Stimulated activated naive CD8-positive, alpha-beta T cell treated with anti-CD3 and anti-CD28 coated beads, Interleukin-15, Interleukin-2, amounts not matched to agents 100 U/mL and 50 U/mL, for 24 hours (primary cell): ENCODE measurements at regions not wholly inside any gene's neighbourhood (a gene's known extent, or its start where the extent isn't known, plus 50 kb on each side); places are given as distances from the start of the nearest gene placed in this dataset.
A peak's percentile ranks its signal among the peaks of the same experiment; 100 is the strongest.
"Not testable (repeated sequence)": the region's sequence is repeated elsewhere in the genome, so short reads cannot be mapped to it uniquely, and the experiment has no call there.

ENCODE experiments used
- ATAC-seq: fragments of 150-1000 bp; cut with Tn5 transposase; one replicate; pipeline ENCODE4 v1.10.0; 2021
- DNase-seq: peaks from one replicate; pipeline ENCODE4 v3.0.0; 2021

DNA sequence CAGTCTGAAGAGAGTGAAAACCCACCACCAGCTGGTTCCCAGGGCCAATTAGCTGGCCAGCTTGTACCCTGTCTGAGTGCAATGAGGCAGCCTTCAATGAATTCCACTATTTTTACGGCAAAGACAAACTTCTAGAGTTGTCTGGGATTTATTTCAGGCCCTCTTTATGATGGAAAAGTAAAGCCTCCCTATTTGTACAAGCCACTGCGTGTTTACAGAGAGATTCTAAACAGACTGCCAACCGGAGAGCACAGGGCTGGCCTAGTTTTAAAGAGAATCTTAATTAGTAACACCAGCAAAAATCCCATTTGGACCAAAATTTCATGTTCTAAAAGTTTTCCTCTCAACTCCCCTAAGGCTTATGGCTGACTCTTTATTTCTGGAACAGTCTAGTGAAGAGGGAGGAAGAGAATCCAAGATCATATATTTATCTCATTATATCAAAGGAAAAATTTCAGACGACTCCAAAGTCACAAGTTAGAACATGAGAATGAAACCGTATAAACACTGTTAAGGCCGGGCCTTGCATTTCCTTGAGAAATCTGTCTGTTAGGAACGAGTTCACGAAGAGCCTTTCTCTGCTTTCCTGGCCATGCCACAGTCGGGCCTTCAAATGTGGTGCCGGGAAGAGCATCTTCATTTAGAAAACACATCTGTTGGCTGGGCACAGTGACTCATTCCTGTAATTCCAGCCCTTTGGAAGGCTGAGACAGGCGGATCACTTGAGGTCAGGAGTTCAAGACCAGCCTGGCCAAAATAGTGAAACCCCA lies 724.6 kb upstream of the NRP1 start:
- no peak for ATAC-seq
- DNase-seq: no peak

DNA sequence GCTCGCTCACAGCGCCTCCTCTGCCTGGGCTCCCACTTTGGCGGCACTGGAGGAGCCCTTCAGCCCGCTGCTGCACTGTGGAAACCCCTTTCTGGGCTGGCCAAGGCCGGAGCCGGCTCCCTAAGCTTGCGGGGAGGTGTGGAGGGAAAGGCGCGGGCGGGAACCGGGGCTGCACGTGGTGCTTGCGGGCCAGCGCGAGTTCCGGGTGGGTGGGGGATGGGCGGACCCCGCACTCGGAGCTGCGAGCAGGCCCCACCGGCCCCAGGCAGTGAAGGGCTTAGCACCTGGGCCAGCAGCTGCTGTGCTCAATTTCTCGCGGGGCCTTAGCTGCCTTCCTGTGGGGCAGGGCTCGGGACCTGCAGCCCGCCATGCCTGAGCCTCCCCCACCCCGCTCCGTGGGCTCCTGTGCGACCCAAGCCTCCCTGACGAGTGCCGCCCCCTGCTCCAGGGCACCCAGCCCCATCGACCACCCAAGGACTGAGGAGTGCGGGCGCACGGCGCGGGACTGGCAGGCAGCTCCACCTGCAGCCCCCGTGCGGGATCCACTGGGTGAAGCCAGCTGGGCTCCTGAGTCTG lies 721.0 kb upstream of the NRP1 start:
- DNase-seq, ATAC-seq: not testable (repeated sequence)

DNA sequence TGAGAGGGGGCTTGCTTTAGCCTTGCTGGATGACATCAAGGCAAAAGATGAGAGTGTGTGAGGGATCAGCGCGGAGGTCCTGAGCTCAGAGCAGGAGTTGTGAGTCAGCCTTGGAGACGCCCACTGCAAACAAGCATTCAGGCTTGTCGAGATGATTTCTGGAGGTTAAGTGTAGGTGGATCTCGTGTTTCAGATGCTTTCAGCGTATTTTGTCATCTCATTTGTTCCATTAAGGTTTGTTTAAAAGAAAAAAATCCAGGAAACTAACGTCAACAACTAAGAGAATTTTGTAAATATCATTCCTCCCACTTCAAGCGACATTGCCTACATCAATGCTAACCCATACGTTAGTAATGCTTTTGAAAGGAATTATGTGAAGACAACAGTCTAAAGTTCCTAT lies 715.4 kb upstream of the NRP1 start:
- ATAC-seq: peak; percentile 69
- no peak for DNase-seq

DNA sequence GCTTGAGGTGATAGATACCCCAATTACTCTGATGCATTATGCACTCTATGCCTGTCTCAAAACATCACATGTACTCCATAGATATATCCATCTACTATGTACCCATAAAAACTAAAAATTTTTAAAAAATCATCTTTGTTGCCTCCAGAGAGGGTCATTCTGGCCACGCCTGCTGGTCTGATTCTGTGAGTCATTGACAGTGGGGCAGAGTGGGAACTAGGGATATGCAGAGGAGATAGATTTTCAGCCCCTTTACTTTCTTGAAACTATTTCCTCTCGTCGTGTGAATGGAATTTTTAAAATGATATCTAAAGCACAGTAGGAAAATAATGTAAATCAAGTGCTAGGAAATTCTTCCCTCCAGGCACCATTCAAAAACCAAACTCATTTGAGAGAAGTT lies 715.0 kb upstream of the NRP1 start:
- ATAC-seq: no peak
- DNase-seq: no peak

DNA sequence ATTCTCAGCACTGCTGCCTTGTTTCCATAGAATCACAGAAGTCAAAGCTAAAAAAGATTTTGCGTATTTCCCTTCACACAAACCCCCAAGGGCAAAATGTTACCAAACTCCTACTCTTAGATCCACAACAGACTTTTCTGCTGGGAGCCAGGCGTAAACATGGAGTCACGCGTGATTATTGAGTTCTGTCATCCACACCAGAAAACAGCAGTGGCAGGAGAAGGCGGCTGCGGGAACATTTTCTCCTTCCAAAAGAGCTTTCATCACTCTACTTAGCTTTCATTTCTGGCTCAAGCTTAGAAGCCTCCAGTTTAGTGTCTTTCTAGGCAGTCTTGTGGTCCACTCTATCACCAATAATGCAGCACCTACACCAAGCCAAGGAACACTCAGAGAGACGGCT lies 712.9 kb upstream of the NRP1 start:
- no peak for DNase-seq
- no peak for ATAC-seq

DNA sequence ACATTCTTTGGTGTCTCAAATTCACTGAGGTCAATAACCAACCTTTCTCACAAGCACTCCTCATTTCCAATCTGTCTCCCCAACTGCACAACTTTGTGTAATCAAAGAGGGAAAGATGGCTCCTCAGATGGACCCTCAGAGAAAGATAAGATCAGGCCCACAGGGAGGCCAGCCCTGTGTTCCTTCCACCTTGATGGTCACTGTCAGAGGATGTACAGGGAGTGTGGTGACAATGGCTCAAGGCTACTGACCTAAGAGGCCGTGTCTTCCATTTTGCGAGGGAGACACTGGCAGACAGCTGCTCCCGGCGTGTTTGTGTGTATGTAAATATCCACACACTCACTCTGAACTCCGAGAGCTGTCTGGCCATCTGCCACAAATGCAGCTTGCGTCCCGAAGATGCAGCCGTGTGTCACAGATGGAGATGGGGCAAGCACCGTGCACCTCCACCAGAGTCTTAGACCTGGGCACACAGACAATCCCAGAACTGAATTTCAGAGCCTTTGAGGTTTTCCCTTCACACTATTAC lies 712.1 kb upstream of the NRP1 start:
- DNase-seq: no peak
- no peak for ATAC-seq

DNA sequence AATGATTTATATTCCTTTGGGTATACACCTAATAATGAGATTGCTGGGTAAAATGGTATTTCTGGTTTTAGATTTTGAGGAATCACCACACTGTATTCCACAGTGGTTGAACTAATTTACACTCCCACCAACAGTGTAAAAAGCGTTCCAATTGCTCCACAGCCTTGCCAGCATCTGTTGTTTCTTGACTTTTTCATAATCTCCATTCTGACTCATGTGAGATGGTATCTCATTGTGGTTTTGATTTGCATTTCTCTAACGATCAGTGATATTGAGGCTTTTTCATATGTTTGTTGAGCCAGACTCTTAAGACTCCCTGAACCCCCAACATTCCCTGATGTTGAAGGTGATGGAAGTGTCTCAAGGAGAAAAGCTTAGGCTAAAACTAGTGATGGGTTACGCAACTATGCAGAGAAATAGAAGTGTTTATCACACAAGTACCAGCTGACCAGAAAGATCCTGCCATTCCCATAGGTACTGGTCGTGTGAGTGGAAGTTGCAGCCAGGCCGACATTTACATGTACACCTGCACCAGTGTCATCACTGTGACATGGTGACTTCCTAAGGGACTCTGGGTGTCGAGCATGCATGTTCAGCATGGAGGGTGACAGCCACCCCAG lies 711.2 kb upstream of the NRP1 start:
- ATAC-seq: no peak
- no peak for DNase-seq

DNA sequence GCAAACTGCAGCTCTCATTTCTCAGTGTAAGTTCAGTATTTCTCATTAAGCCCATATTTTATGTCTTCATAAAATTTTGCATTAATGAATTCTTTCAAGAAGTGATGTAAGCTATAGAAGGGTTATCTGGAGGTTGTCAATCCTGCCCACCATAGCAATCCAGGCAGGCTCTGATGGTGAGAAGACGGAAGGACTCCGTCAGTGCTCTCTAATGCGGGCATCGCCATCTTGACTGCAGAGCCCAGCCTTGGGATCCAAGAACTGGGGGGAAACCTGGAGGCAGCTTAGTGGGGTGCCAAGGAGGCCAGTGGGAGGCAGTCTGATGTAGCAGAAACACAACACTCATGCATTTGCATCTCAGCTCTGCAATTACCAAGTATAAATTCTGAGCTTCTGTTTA lies 707.4 kb upstream of the NRP1 start:
- no peak for DNase-seq
- ATAC-seq: no peak

DNA sequence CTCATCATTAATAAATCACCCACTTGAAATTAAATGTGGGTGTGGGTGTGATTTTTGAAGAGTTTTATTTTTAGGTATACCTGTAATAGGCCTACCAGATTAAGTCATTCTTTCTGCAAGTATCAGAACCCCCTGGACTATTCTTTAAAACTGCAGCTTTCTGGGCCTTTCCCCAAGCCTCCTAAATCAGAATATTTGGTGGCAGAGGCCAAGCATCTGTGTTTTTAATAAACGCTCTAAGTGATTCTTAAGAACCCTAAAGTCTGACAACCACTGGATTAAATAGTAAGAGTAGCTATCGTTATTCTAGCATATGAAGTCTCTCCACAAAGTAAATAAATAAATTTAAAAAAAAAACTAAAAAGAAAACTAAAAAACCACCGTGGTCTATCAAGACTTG lies 703.0 kb upstream of the NRP1 start:
- ATAC-seq: no peak
- DNase-seq: no peak

DNA sequence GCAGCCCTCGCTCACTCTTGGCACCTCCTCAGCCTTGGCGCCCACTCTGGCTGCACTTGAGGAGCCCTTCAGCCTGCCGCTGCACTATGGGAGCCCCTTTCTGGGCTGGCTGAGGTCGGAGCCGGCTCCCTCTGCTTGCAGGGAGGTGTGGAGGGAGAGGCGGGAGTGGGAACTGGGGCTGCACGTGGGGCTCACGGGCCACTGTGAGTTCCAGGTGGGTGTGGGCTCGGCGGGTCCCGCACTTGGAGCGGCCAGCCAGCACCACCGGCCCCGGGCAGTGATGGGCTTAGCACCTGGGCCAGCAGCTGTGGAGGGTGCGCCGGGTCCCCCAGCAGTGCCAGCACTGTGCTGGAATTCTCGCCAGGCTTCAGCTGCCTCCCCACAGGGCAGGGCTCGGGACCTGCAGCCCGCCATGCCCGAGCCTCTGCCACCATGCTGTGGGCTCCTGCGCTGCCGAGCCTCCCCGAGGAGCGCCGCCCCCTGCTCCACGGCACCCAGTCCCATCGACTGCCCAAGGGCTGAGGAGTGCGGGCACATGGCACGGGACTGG lies 700.8 kb upstream of the NRP1 start:
- ATAC-seq, DNase-seq: not testable (repeated sequence)

DNA sequence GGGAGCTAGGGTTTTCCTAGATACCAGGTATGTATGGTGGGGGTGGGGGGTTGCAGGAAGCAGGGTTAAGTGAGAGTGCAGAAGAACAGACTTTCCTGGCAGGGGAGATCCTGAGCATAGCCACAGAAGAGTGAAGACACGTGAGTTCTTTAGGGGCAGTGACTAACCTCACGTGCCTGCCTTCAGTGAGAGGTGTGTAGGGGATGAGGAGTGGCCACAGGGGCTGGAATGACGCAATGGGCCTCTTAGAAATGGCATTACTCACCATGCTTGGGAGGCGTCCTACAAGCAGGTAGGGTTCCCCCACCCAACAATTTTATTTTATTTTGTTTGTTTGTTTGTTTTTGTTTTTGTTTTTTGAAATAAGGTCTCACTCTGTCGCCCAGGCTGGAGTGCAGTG lies 698.6 kb upstream of the NRP1 start:
- no peak for DNase-seq
- ATAC-seq: no peak

DNA sequence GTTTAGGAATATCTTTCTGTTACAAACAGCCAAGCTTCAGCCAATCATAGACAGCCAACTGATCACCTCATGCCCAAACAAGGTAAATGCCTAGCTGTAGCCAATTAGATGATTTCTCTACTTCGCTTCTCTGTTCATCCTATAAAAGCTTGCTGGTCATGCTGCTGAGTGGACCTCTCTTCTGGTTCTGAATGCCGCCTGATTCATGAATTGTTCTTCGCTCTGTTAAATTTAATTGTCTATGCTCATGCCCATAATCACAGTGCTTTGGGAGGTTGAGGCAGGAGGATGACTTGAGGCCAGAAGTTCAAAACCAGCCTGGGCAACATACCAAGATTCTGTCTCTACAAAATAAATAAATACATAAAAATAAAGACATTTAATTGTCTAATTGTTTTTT lies 698.1 kb upstream of the NRP1 start:
- no peak for ATAC-seq
- DNase-seq: no peak

DNA sequence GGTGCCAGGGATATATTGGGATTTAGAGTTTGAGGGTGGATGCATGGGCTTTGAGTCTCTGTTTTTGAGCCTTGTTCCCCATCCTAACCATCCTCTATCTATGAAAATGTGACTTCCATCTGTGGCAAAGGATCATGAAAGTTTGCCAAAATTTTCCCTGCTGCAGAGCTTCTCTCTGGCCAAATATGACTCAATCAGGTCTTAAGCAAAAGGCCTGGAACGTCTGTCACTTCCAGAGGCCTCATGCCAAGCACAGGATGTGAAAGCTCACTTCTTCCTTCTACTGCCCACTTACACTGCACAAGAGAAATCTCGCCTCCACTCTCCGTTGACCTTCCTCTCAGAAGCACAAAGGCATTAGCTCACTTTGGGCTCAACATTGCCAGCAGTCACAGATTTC lies 696.9 kb upstream of the NRP1 start:
- no peak for DNase-seq

DNA sequence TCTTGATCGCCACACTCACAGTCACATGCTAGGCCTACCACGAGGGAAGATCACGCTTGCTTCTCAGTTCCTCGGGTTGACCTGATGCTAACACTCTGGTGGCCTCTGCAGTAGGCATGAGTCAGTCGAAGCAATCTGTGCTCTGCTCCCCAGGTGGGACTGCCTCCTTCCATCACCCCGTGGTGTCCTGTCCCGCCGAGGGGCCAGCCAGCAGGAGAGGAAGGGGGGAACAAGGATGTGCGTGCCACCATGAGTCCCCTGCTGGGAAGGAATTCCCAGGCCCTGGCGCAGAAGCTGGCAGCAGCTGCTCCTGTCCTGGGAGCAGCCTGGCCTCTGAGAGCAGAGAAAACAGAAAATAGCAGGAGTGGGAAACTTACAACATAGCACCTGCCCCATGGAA lies 695.0 kb upstream of the NRP1 start:
- DNase-seq: no peak
- ATAC-seq: no peak

More for the DNA sequence above, 696.9 kb upstream of the NRP1 start:
- no peak for ATAC-seq

DNA sequence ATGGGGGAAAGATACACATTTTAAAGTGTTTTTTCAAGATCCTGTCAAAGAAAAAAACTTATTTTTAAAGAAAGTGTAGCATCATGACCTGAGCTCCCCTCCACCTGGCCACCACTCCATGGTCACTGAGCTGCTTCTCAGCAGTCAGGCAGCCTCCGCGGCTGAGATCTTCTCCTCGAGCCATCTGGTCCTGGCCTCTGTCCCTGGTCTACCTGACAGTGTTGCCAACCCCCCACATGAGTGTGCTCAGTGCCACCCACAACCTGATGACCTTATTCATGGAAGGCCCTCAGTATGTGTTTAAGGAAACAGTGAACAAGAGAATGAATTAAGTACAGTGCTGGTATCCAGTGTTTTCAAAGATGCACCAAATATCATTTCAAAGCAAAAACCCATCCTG lies 694.5 kb upstream of the NRP1 start:
- ATAC-seq (no peak), DNase-seq (no peak)

DNA sequence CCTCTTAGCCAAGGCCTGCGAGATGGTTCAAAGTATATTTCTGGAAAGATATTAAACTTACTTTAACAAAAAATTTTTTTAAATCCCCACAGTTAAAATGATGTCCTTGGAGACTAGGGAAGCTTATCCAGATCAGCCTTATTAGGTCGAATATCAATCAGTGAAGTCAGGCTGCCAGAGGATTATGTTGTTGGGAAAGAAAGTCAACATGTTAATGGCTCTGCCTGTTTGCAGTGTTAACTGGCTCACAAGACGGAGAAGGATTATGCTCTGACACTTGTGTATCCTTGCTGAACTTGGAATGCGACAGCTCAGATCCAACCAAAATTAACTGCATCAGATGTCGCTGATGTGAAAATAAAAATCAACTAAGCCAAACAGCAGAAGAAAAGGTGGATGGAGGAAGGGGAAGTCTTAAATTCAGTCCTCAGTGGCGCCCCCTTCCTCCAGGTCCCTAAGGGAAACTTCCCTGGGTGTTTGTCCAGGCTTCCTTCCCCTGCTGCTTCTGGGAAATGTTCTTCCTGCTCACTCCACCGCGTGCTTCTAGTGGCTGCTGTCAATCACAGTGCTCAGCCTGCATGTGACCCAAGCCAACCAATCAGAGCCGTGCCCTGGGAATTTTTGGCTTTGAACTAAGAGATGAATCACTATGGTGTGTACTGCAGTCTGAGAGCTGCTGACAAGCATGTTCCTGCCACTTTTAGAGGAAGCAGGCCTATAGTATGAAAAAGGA lies 690.4 kb upstream of the NRP1 start:
- ATAC-seq: no peak
- no peak for DNase-seq

DNA sequence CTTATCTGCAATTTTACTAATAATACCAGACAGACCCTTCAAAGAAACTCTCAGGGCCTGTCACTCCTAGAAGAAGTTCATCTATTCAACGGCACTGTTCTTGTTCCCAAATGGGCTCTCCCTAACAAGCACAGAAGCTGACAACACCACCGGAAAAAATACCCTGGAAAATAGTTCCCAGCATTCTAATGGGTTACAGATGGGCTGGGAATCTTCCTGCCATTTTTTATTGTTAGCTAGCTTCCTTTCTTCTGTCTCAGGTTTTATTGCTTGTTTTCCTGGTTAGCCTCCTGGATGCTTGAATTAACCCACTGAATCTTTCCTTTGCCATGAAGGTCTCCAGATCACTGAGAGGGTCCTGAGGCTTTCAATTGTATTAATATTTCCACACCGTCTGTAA lies 689.8 kb upstream of the NRP1 start:
- no peak for DNase-seq
- no peak for ATAC-seq

DNA sequence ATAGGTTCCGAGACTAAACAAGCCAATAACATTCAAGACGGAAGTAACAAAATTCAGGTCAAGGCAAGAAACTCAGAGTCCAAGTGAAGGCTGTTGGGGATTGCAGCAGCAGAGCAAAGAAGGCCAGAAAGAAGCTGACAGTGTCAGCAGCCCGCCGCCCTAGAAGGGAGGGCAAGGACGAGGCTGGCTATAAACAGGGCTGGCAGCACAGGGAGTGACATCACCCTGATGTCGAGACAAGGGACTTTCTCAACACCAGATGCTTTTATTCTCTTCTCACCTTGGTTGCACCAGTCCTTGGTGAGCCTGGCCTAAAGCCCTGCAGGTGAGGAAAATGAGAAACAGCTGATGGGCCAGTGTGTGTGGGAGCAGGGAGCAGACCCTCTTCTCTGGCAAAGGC lies 687.7 kb upstream of the NRP1 start:
- ATAC-seq: no peak
- no peak for DNase-seq

DNA sequence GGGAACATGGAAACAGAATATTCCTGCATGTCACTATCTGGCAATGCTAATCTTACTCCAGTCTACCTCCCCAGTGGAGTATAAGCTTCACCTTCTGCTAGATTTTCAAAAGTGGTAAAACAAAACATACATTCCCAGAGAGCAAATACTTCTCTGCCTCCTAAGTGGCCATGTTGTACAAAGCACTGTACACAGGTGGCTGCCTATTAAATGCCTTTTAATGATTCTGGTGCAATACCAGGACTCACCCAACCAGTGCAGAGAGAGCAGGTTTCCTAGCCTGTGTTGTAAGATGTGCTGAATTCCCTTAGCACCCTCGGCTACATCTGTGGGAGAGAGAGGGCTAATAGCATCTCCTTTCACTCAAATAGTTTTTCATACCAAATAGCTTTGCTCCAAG lies 684.3 kb upstream of the NRP1 start:
- DNase-seq (no peak), ATAC-seq (no peak)

DNA sequence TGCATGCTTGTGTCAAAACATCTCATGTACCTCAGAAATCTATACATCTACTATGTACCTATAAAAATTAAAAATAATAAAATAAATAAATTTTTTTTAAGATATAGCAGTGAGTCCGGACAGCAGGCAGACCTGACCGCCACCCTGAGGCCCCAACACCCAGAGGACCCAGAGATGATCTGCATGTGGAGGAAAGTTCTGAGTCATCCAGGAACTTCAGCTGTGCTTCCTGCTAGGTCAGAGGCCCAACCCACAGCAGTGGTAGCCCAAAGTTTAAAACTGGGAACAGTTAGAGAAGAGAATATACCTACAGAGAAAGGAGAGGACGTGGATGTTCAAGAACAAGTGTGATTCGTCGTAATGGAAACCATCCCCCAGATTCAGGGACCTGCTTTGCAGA lies 683.7 kb upstream of the NRP1 start:
- ATAC-seq (no peak), DNase-seq (no peak)

DNA sequence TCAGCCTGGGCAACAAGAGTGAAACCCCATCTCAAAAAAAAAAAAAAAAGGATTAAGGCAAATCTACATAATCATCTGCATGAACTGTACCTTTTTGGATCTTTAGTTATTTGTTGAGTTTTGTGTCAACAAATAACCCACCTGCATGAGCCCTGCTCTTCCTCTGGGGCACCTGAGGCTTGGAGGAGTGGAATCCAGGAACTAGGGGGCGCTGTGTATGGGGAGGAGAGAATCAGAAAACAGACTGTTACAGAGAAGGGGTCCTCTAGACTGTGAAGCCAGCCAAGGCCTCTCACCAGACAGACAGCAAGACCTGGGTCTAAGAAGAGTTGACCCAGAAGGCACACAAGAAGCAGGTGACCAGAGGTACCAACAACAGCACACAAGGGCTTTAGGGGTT lies 682.8 kb upstream of the NRP1 start:
- DNase-seq: no peak

DNA sequence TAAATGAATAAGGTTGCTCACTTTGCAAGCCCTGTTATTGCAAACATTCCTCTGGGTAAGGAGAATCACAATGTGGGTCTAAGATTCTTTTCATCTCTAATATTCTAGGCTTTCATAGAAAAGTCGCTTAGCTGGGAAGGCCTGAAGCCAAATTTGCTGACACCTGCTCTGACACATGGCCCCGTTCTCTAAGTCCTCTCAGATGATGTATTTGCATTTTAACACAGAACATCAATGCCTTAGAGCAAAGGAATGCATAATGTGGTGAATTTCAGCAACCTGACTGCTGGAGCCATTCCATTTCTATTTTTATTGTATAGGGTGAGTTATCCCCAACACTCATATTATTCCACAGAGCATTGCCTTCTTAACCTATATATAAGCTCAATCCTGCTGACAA lies 682.1 kb upstream of the NRP1 start:
- no peak for DNase-seq
- ATAC-seq: no peak

More for the DNA sequence above, 682.8 kb upstream of the NRP1 start:
- no peak for ATAC-seq

DNA sequence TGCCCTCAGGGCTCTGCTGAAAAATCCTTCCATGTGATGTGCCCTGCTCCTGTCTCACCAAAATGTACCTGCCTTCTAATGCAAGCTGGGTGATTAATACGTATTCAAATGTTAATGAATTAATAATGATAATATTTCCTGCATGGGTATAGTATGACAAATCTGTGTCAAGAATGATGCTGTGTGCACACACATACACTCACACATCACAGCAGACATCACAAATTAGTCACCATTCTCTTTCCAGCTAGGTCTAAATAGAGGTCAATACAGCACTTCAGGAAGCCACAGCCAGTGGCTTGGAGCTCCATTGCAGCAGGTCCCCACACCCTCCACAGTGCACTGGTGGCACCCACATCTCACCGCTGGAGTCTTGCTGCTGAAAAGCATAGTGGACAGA lies 681.2 kb upstream of the NRP1 start:
- DNase-seq: no peak

More for the DNA sequence above, 681.2 kb upstream of the NRP1 start:
- no peak for ATAC-seq
